ENCODE measurements at regions not wholly inside any gene's neighbourhood (a gene's known extent, or its start where the extent isn't known, plus 50 kb on each side); places are given as distances from the start of the nearest gene placed in this dataset.
A peak's percentile ranks its signal among the peaks of the same experiment; 100 is the strongest.

DNA sequence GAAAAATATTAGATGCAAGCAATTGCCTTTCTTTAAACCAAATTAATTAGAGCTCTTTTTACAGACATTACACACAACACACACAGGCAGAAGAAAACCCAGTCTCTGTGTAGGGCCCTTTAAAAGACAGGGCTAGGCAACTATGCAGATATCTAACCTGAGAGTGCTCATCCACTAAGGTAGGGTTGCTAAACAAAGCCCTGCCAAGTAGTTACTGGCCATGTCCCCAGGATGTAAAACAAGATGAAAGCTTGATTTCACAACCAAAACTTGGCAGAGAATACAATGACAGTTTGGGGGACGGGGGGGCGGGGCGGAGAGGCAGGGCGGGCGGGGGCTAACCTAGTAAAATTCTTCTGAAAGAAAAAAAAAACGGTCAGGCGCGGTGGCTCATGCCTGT lies 669.0 kb upstream of the CA10 start:
- no peak overlapping the region for H3K4me3 Mint-ChIP-seq (ENCODE audit: unreplicated experiment)
- intact Hi-C loops (cut with micrococcal nuclease), result no loop called here
- H3K27me3 Mint-ChIP-seq (ENCODE audit: insufficient read depth, unreplicated experiment), result peaks cover 16% of the 10 kb centered on the region
- H3K27ac Mint-ChIP-seq (ENCODE audit: low read depth, unreplicated experiment), result no peak overlapping the region
- no peaks in the 10 kb centered on the region for H3K36me3 Mint-ChIP-seq (ENCODE audit: insufficient read depth, unreplicated experiment)
- H3K9me3 Mint-ChIP-seq (ENCODE audit: unreplicated experiment), result no peaks in the 10 kb centered on the region
- no peaks in the 10 kb centered on the region for H3K4me1 Mint-ChIP-seq (ENCODE audit: insufficient read depth, unreplicated experiment)
- BruUV-seq (replicated peaks), result no TSS peak
- TF ChIP-seq, protein P1, sequence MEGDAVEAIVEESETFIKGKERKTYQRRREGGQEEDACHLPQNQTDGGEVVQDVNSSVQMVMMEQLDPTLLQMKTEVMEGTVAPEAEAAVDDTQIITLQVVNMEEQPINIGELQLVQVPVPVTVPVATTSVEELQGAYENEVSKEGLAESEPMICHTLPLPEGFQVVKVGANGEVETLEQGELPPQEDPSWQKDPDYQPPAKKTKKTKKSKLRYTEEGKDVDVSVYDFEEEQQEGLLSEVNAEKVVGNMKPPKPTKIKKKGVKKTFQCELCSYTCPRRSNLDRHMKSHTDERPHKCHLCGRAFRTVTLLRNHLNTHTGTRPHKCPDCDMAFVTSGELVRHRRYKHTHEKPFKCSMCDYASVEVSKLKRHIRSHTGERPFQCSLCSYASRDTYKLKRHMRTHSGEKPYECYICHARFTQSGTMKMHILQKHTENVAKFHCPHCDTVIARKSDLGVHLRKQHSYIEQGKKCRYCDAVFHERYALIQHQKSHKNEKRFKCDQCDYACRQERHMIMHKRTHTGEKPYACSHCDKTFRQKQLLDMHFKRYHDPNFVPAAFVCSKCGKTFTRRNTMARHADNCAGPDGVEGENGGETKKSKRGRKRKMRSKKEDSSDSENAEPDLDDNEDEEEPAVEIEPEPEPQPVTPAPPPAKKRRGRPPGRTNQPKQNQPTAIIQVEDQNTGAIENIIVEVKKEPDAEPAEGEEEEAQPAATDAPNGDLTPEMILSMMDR (IDR thresholded peaks at IDR 0.05; ENCODE audit: unreplicated experiment), result no peak
- DNase-seq (ENCODE audit: unreplicated experiment), result peak; percentile 14
- POLR2A ChIA-PET, result no interaction called here
- CTCF ChIA-PET, result no interaction called here

DNA sequence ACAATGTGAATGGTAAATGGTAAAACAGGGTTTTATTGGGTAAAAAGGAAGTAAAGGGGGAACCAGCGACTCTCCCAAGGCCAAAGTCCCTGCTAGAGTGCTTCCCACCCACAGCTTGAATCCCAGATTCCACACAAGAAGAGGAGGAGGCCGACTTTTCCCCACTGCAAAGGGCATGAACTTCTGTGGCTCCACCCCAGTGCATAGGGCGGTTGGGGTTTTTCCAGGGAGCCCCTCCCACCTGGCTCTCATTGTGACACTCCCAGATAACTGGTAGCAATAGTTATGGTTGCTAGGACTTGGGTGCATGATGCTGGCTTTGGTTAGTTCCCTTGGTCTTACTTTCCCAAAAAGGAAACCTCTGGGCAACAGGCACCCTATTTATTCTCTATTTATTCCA lies 666.0 kb upstream of the CA10 start:
- no peaks in the 10 kb centered on the region for H3K9me3 Mint-ChIP-seq (ENCODE audit: unreplicated experiment)
- TF ChIP-seq, protein P1 (IDR thresholded peaks at IDR 0.05; ENCODE audit: unreplicated experiment), result no peak
- POLR2A ChIA-PET, result interaction anchor here (0.5 kb wide), 1 partner anchor 62 kb away, joined by 3 read pairs; no protein-coding TSS in a partner anchor
- CTCF ChIA-PET, result no interaction called here
- no peak overlapping the region for H3K27ac Mint-ChIP-seq (ENCODE audit: low read depth, unreplicated experiment)
- no peak for DNase-seq (ENCODE audit: unreplicated experiment)
- peaks cover 11% of the 10 kb centered on the region for H3K27me3 Mint-ChIP-seq (ENCODE audit: insufficient read depth, unreplicated experiment)
- BruUV-seq (replicated peaks), result no TSS peak
- intact Hi-C loops (cut with micrococcal nuclease), result no loop called here
- H3K36me3 Mint-ChIP-seq (ENCODE audit: insufficient read depth, unreplicated experiment), result no peaks in the 10 kb centered on the region
- no peaks in the 10 kb centered on the region for H3K4me1 Mint-ChIP-seq (ENCODE audit: insufficient read depth, unreplicated experiment)
- H3K4me3 Mint-ChIP-seq (ENCODE audit: unreplicated experiment), result no peak overlapping the region

DNA sequence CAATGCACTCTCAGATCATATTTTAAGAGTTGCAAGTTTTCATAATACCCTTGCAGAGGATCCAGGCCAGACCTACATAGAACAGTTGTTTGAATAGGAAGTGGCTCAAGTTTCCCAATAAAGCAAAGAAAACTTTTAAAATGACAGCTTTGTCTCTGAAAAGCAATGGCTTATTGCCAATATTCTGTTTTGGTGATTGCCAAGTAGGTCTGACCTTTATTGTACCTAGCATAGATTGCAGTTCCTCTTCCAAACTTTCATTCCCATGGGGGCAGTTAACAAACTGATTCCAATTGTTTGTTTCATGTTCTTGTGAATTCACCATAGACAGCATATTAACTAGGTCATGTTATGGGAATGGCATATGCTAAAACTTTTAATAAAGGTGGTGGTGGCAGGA lies 664.6 kb upstream of the CA10 start:
- TF ChIP-seq, protein P1 (IDR thresholded peaks at IDR 0.05; ENCODE audit: unreplicated experiment), result no peak
- Mint-ChIP-seq H3K27me3 (ENCODE audit: insufficient read depth, unreplicated experiment) (peaks cover 25% of the 10 kb centered on the region), H3K4me1 (ENCODE audit: insufficient read depth, unreplicated experiment) (no peaks in the 10 kb centered on the region), H3K27ac (ENCODE audit: low read depth, unreplicated experiment) (no peak overlapping the region), H3K36me3 (ENCODE audit: insufficient read depth, unreplicated experiment) (no peaks in the 10 kb centered on the region), H3K4me3 (ENCODE audit: unreplicated experiment) (no peak overlapping the region), H3K9me3 (ENCODE audit: unreplicated experiment) (no peaks in the 10 kb centered on the region)
- BruUV-seq (replicated peaks), result no TSS peak
- no peak for DNase-seq (ENCODE audit: unreplicated experiment)
- intact Hi-C loops (cut with micrococcal nuclease), result no loop called here
- ChIA-PET POLR2A (no interaction called here), CTCF (no interaction called here)

DNA sequence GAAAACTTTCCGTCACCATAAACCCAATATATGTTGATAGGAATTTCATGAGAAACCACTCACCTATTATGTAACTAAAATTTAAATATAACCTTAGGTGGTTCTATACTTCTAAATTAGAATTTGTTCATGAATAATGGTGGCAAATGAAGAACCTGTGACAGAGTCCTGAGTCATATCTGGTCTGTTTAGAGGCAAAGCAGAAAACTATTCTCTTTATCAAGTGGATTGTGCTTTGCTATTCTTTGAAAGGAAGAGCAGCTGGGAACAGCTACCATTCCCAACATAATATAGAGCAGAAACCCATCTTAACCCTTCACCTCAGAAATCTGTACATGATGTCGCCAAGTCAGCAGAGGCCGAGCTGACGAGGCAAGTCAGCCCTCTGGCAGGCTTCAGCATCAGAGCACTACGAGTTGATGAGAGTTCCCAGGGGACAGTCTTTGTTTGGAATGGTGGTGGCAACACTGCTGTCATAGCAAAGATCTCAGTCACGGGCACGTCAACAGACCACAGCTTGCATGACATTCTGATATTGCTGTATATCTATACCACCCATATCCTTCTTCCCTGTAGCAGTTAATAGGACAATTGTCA lies 631.9 kb upstream of the CA10 start:
- no peaks in the 10 kb centered on the region for H3K9me3 Mint-ChIP-seq (ENCODE audit: unreplicated experiment)
- BruUV-seq (replicated peaks), result no TSS peak
- H3K4me3 Mint-ChIP-seq (ENCODE audit: unreplicated experiment), result no peak overlapping the region
- H3K4me1 Mint-ChIP-seq (ENCODE audit: insufficient read depth, unreplicated experiment), result no peaks in the 10 kb centered on the region
- POLR2A ChIA-PET, result no interaction called here
- peaks cover 61% of the 10 kb centered on the region for H3K27me3 Mint-ChIP-seq (ENCODE audit: insufficient read depth, unreplicated experiment)
- TF ChIP-seq, protein P1 (IDR thresholded peaks at IDR 0.05; ENCODE audit: unreplicated experiment), result no peak
- no peaks in the 10 kb centered on the region for H3K36me3 Mint-ChIP-seq (ENCODE audit: insufficient read depth, unreplicated experiment)
- intact Hi-C loops (cut with micrococcal nuclease), result no loop called here
- DNase-seq (ENCODE audit: unreplicated experiment), result no peak
- CTCF ChIA-PET, result interaction anchor here (0.6 kb wide), 1 partner anchor 440 kb away, joined by 3 read pairs; no protein-coding TSS in a partner anchor
- H3K27ac Mint-ChIP-seq (ENCODE audit: low read depth, unreplicated experiment), result no peak overlapping the region
